Mesothelial cell of epicardium (in vitro differentiated cells): ENCODE measurements at regions not wholly inside any gene's neighbourhood (a gene's known extent, or its start where the extent isn't known, plus 50 kb on each side); places are given as distances from the start of the nearest gene placed in this dataset.

ENCODE experiments used
- DNase-seq, 2 experiments: peaks; one replicate each; pipeline ENCODE4 v3.0.0; 2021; ENCODE audit warnings: low spot score in 2 of 2; ENCODE audit not compliant: unreplicated experiment in 2 of 2
- H3K27ac Mint-ChIP-seq: 2 replicates; pipeline ENCODE4 v1.8.0; 2021; ENCODE audit warnings: mixed read lengths
- H3K27me3 Mint-ChIP-seq: 2 replicates; pipeline ENCODE4 v1.8.0; 2021; ENCODE audit warnings: low read depth, mixed read lengths
- H3K36me3 Mint-ChIP-seq: 2 replicates; pipeline ENCODE4 v1.8.0; 2021; ENCODE audit warnings: mixed read lengths
- H3K4me1 Mint-ChIP-seq: 2 replicates; pipeline ENCODE4 v1.8.0; 2021; ENCODE audit warnings: mixed read lengths
- H3K4me3 Mint-ChIP-seq: 2 replicates; pipeline ENCODE4 v1.8.0; 2021; ENCODE audit warnings: mild to moderate bottlenecking, moderate library complexity, mixed read lengths
- H3K9me3 Mint-ChIP-seq: 2 replicates; pipeline ENCODE4 v1.8.0; 2021; ENCODE audit warnings: mixed read lengths
- TF ChIP-seq, protein P1 (sequence below): fragments of 200-600 bp; sonication (generic); IDR thresholded peaks from one replicate; pipeline ENCODE4 v1.5.0; 2021; ENCODE audit warnings: antibody characterized with exemption; ENCODE audit not compliant: unreplicated experiment

DNA sequence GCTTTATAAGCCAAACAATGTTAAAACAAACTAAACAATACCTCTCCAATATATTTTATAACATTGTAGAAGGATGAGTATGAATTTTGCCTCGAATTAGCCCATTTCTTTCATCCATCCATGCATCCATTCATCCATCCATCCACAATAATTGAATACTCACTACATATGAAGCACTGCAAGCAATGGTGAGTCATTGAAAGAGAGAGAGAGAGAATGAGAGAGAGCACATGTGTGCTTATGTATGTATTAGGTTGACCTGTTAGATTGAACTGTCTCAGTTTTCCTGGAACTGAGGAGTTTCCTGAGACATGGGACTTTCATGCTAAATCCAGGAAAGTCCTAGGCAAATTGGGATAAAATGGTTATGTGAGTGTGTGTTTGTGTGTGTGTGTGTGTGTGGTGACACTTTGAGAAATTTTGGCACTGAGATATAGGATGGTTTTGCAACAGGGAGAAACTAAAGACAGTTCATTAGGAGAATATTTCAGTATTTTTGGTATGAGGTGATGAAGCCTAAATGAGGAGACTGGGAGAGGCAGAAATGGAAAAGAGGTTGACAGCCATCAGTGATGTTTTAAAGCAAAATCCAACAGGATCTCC, 98.4 kb downstream of the C12orf75 start:
- H3K4me3 Mint-ChIP-seq = no peak overlapping the region
- H3K27me3 Mint-ChIP-seq = no peaks in the 10 kb centered on the region
- no peak overlapping the region for H3K27ac Mint-ChIP-seq
- no peaks in the 10 kb centered on the region for H3K36me3 Mint-ChIP-seq
- DNase-seq = no peak
- no peaks in the 10 kb centered on the region for H3K9me3 Mint-ChIP-seq
- TF ChIP-seq, protein P1, sequence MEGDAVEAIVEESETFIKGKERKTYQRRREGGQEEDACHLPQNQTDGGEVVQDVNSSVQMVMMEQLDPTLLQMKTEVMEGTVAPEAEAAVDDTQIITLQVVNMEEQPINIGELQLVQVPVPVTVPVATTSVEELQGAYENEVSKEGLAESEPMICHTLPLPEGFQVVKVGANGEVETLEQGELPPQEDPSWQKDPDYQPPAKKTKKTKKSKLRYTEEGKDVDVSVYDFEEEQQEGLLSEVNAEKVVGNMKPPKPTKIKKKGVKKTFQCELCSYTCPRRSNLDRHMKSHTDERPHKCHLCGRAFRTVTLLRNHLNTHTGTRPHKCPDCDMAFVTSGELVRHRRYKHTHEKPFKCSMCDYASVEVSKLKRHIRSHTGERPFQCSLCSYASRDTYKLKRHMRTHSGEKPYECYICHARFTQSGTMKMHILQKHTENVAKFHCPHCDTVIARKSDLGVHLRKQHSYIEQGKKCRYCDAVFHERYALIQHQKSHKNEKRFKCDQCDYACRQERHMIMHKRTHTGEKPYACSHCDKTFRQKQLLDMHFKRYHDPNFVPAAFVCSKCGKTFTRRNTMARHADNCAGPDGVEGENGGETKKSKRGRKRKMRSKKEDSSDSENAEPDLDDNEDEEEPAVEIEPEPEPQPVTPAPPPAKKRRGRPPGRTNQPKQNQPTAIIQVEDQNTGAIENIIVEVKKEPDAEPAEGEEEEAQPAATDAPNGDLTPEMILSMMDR = no peak
- H3K4me1 Mint-ChIP-seq = peaks cover 13% of the 10 kb centered on the region

DNA sequence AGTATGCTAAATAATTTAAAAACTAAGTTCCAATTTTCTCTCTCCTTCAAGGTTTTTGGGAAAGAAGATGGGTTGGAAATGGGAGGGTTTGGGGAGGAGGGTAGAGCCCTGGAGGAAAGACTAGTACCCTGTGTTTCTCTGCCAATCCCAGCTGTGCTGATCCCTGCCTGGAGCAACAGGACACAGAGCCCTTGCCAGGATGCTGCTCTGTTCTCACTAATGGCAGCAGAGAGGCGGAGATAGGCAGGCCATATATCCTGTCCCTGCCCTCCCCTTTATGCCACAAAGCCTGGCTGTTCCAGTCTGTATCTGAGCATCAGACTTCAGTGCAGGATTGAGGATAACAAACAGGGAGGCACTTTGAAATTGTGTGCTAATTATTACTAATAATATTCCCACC, 99.0 kb downstream of the C12orf75 start:
- Mint-ChIP-seq H3K4me1 (peaks cover 13% of the 10 kb centered on the region), H3K4me3 (no peak overlapping the region), H3K36me3 (no peaks in the 10 kb centered on the region), H3K9me3 (no peaks in the 10 kb centered on the region), H3K27me3 (no peaks in the 10 kb centered on the region), H3K27ac (no peak overlapping the region)
- DNase-seq = no peak
- TF ChIP-seq, protein P1 = no peak

DNA sequence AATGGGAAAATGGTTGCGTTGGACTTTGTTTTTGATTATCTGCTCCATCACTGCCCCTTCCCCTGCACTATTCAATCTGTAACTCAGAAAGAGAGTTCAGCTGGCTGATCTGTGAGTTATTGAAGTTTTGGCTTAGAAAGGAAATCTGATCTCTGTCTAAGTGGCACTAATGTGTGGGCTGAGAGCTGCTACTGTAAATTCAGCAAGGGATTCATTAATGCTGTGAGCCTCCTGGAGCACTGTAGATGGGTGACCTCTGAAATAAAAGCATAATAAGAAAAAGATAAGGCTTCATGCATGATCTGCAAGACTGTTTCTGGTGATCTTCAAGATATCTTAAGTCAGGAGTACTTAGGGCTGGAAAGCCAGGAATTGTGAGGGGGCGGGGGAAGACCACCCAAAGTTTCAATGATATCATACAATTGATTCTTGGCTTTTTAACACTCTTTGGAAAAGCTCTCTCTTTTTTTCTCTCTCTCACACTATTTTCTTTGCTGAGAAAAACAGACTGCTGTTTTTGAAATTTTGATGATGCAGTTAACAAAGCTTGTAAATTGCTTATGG, 101.1 kb downstream of the C12orf75 start:
- Mint-ChIP-seq H3K27me3 (no peaks in the 10 kb centered on the region), H3K27ac (no peak overlapping the region)

DNA sequence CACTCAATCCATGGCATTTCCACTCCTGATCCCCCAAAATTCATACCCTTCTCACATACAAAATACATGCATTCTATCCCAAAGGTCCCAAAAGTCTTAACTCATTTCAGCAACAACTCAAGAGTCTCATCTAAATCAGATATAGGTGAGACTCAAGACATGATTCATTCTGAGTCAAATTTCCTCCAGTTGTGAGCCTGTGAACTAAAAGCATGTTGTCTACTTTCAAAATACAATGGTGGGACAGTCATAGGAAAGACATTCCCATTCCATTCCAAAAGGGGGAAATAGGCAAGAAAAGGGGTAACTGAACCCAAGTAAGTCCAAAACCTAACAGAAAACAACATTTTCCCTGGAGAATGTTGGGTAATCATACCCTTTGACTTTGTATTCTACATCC, 103.3 kb downstream of the C12orf75 start:
- Mint-ChIP-seq H3K4me3 (no peak overlapping the region), H3K9me3 (peaks cover 7% of the 10 kb centered on the region), H3K4me1 (peaks cover 8% of the 10 kb centered on the region), H3K27me3 (no peaks in the 10 kb centered on the region), H3K36me3 (peaks cover 2% of the 10 kb centered on the region), H3K27ac (no peak overlapping the region)
- DNase-seq = no peak
- TF ChIP-seq, protein P1 = no peak

More for the DNA sequence above, 101.1 kb downstream of the C12orf75 start:
- DNase-seq = no peak
- Mint-ChIP-seq H3K36me3 (no peaks in the 10 kb centered on the region), H3K4me1 (peaks cover 8% of the 10 kb centered on the region), H3K4me3 (no peak overlapping the region), H3K9me3 (no peaks in the 10 kb centered on the region)
- TF ChIP-seq, protein P1 = no peak

DNA sequence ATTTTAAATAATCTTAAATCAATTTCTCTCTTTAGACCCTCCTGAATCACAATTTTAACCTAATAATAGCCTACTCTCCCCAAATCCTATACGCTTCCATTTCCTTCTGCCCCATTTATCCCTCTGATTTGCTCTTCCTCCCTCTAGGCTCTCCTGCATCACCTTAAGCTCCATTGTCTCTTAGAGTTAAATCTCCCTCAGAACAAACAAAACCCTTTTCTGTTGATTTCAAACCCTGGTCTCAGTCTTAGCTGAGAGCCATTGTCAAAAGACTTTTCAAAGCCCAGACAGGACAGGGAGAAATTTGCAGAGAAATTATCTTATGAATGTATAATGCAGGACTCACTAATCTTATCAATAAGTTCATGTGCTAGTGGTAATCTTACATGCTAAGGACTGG, 106.1 kb downstream of the C12orf75 start:
- Mint-ChIP-seq H3K36me3 (peaks cover 8% of the 10 kb centered on the region), H3K9me3 (peaks cover 21% of the 10 kb centered on the region), H3K4me3 (no peak overlapping the region), H3K27me3 (no peaks in the 10 kb centered on the region), H3K4me1 (peaks cover 4% of the 10 kb centered on the region), H3K27ac (no peak overlapping the region)
- DNase-seq = no peak
- TF ChIP-seq, protein P1 = no peak
